DOHH2 (cell line): ENCODE measurements at regions not wholly inside any gene's neighbourhood (a gene's known extent, or its start where the extent isn't known, plus 50 kb on each side); places are given as distances from the start of the nearest gene placed in this dataset.

Experiments
- EZH2phosphoT487 ChIP-seq: fragments of 200-600 bp; sonication (generic); IDR thresholded peaks from 2 replicates; pipeline ENCODE4 v1.6.1; 2017; ENCODE audit warnings: borderline replicate concordance, mild to moderate bottlenecking, antibody characterized with exemption, low read length, moderate library complexity, mixed read lengths
- TF ChIP-seq, protein P1 (sequence below): fragments of 200-600 bp; sonication (generic); IDR thresholded peaks from one replicate; pipeline ENCODE4 v1.5.1; 2014; ENCODE audit warnings: antibody characterized with exemption, mild to moderate bottlenecking, low read depth, low read length; ENCODE audit not compliant: poor library complexity, severe bottlenecking

DNA sequence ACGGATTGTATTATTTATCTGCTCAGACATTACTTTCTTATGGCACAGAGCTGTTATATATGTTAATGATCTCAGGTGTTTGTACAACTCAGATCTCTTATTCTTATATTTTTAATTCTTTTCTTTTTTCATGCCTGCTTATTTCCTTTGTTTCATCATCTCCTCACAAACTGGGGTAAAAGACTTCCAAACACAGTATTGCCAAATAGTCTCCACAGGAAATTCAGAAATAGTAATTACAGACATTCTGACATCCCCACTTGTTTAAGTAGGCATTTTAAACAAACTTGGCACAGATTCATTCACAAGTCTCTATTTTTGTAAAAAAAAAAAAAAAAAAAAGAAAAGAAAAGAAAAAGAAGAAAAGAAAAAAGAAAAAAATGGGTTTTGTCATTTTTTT lies 129.7 kb upstream of the USP38 start:
- TF ChIP-seq, protein P1, sequence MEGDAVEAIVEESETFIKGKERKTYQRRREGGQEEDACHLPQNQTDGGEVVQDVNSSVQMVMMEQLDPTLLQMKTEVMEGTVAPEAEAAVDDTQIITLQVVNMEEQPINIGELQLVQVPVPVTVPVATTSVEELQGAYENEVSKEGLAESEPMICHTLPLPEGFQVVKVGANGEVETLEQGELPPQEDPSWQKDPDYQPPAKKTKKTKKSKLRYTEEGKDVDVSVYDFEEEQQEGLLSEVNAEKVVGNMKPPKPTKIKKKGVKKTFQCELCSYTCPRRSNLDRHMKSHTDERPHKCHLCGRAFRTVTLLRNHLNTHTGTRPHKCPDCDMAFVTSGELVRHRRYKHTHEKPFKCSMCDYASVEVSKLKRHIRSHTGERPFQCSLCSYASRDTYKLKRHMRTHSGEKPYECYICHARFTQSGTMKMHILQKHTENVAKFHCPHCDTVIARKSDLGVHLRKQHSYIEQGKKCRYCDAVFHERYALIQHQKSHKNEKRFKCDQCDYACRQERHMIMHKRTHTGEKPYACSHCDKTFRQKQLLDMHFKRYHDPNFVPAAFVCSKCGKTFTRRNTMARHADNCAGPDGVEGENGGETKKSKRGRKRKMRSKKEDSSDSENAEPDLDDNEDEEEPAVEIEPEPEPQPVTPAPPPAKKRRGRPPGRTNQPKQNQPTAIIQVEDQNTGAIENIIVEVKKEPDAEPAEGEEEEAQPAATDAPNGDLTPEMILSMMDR: no peak
- no peak for TF ChIP-seq EZH2phosphoT487
